H1 (cell line): ENCODE measurements at regions not wholly inside any gene's neighbourhood (a gene's known extent, or its start where the extent isn't known, plus 50 kb on each side); places are given as distances from the start of the nearest gene placed in this dataset.

Source experiments
- BRCA1 ChIP-seq: IDR thresholded peaks from 2 replicates; pipeline ENCODE4 v1.6.1; 2012; ENCODE audit warnings: low read depth, low read length, improper control_type of control experiment
- CREB1 ChIP-seq: IDR thresholded peaks from 2 replicates; pipeline ENCODE4 v1.6.1; 2012; ENCODE audit warnings: inconsistent platforms
- KDM5A ChIP-seq: fragments of 200-600 bp; IDR thresholded peaks from 2 replicates; pipeline ENCODE4 v1.7.1; 2012; ENCODE audit warnings: mild to moderate bottlenecking, low read length, inconsistent platforms, mixed read lengths
- POLR2A ChIP-seq, 2 experiments: IDR thresholded peaks; 1 replicate in 1 of 2; 2 replicates in 1 of 2; pipeline ENCODE4 v1.6.1; 2011; ENCODE audit warnings: low read depth in 2 of 2, low read length in 2 of 2, mild to moderate bottlenecking in 2 of 2; ENCODE audit errors: control extremely low read depth in 1 of 2
- RAD21 ChIP-seq, 2 experiments: IDR thresholded peaks in 1 of 2; conservative IDR thresholded peaks in 1 of 2; 2 replicates each; pipeline ENCODE4 v1.6.1; 2011; ENCODE audit warnings: low read depth in 2 of 2, low read length in 2 of 2, improper control_type of control experiment in 1 of 2, inconsistent platforms in 1 of 2, mild to moderate bottlenecking in 1 of 2, moderate library complexity in 1 of 2
- SRF ChIP-seq: IDR thresholded peaks from 2 replicates; pipeline ENCODE4 v1.6.1; 2011; ENCODE audit warnings: mild to moderate bottlenecking, low read depth, low read length, moderate library complexity

DNA sequence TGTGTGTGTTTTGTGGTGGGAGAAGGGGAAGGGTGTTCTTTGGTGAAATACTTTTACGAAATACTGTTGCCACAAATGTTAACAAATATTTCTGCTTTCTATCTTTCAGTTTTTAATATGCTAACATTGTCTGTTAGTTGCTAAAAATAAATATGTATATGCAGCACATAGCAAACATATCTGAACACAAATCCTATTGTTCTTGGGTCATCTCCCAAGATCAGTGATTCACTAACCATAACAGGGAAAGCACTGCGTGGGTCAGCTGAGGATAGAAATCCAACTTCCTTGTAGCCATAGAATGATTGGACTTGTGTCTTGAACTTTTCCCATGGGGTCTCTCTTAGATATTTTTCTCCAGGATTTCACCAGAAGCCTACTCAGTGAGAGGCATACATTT lies 250.3 kb upstream of the FAM47A start (continued):
- TF ChIP-seq SRF: no peak
- no peak for TF ChIP-seq BRCA1
- TF ChIP-seq RAD21 (IDR thresholded peaks at IDR 0.05 in 1 of 2, conservative IDR thresholded peaks at IDR 0.05 in 1 of 2; ENCODE audit: low read depth in 2 of 2, low read length in 2 of 2): no peak
- TF ChIP-seq CREB1: no peak
- no peak for TF ChIP-seq KDM5A
- TF ChIP-seq POLR2A (IDR thresholded peaks at IDR 0.05; ENCODE audit: control extremely low read depth in 1 of 2, low read depth in 2 of 2, low read length in 2 of 2): no peak
